MM.1S (cell line): ENCODE measurements at regions not wholly inside any gene's neighbourhood (a gene's known extent, or its start where the extent isn't known, plus 50 kb on each side); places are given as distances from the start of the nearest gene placed in this dataset.

Source experiments
- EZH2 ChIP-seq: fragments of 300-600 bp; sonication (generic); optimal IDR thresholded peaks from 2 replicates; pipeline ENCODE3; 2017; ENCODE audit warnings: low read depth, mild to moderate bottlenecking, antibody characterized with exemption, low read length, mixed read lengths
- TF ChIP-seq, protein P1 (sequence below): fragments of 300-600 bp; sonication (generic); IDR thresholded peaks from 2 replicates; pipeline ENCODE4 v1.5.1; 2016; ENCODE audit warnings: antibody characterized with exemption, low read length, mixed read lengths

DNA sequence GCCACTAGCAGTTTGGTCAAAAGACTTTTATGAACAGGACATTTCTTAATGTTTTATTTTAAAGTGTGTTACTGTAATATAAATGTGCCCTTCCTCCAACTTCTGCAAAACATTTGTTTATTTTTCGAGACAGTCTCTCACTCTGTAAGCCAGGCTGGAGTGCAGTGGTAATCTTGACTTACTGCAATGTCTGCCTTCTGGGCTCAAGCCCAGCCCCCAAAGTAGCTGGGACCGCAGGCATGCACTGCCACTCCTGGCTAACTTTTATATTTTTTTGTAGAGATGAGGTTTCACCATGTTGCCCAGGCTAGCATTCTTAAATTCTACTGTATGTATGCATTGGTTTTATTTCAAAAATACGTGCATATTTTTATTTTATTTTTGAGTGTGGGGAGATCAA, 1201.9 kb downstream of the STIM2 start:
- TF ChIP-seq, protein P1, sequence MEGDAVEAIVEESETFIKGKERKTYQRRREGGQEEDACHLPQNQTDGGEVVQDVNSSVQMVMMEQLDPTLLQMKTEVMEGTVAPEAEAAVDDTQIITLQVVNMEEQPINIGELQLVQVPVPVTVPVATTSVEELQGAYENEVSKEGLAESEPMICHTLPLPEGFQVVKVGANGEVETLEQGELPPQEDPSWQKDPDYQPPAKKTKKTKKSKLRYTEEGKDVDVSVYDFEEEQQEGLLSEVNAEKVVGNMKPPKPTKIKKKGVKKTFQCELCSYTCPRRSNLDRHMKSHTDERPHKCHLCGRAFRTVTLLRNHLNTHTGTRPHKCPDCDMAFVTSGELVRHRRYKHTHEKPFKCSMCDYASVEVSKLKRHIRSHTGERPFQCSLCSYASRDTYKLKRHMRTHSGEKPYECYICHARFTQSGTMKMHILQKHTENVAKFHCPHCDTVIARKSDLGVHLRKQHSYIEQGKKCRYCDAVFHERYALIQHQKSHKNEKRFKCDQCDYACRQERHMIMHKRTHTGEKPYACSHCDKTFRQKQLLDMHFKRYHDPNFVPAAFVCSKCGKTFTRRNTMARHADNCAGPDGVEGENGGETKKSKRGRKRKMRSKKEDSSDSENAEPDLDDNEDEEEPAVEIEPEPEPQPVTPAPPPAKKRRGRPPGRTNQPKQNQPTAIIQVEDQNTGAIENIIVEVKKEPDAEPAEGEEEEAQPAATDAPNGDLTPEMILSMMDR, result no peak
- TF ChIP-seq EZH2, result no peak
